GM21825 (cell line): ENCODE measurements at regions not wholly inside any gene's neighbourhood (a gene's known extent, or its start where the extent isn't known, plus 50 kb on each side); places are given as distances from the start of the nearest gene placed in this dataset.
A peak's percentile ranks its signal among the peaks of the same experiment; 100 is the strongest.
"Not testable (repeated sequence)": the region's sequence is repeated elsewhere in the genome, so short reads cannot be mapped to it uniquely, and the experiment has no call there.

Source experiments
- ATAC-seq: cut with Tn5 transposase; IDR thresholded peaks from one replicate; pipeline ENCODE4 v1.9.1; 2021; ENCODE audit warnings: mild to moderate bottlenecking, moderate library complexity; ENCODE audit not compliant: unreplicated experiment

- ATAC-seq, result no peak
Measured at GRCh38 chr5:17398866-17399835, 98.9 kb upstream of the TAF11L2 start.

GRCh38 chr5:17399931-17400330 lies 98.1 kb upstream of the TAF11L2 start:
- no peak for ATAC-seq

- ATAC-seq, result no peak
Measured at GRCh38 chr5:17400724-17401469, 97.1 kb upstream of the TAF11L2 start.

GRCh38 chr5:17401470-17402288 lies 96.4 kb upstream of the TAF11L2 start:
- no peak for ATAC-seq

GRCh38 chr5:17402289-17403121 lies 95.5 kb upstream of the TAF11L2 start:
- no peak for ATAC-seq

GRCh38 chr5:17403695-17404490 lies 94.1 kb upstream of the TAF11L2 start:
- no peak for ATAC-seq

- ATAC-seq, result no peak
Measured at GRCh38 chr5:17405976-17406375, 92.1 kb upstream of the TAF11L2 start.

GRCh38 chr5:17406423-17406838 lies 91.6 kb upstream of the TAF11L2 start:
- no peak for ATAC-seq

GRCh38 chr5:17411436-17412402 lies 86.3 kb upstream of the TAF11L2 start:
- no peak for ATAC-seq

GRCh38 chr5:17412760-17413671 lies 85.0 kb upstream of the TAF11L2 start:
- peak; percentile 65 for ATAC-seq

- ATAC-seq, result no peak
Measured at GRCh38 chr5:17413691-17414090, 84.3 kb upstream of the TAF11L2 start.

GRCh38 chr5:17415321-17415758 lies 82.7 kb upstream of the TAF11L2 start:
- ATAC-seq, result no peak

GRCh38 chr5:17416374-17416773 lies 81.7 kb upstream of the TAF11L2 start:
- not testable (repeated sequence) for ATAC-seq

GRCh38 chr5:17424674-17425073 lies 73.4 kb upstream of the TAF11L2 start:
- ATAC-seq, result no peak

GRCh38 chr5:17425385-17426070 lies 72.5 kb upstream of the TAF11L2 start:
- no peak for ATAC-seq

GRCh38 chr5:17426104-17426749 lies 71.8 kb upstream of the TAF11L2 start:
- ATAC-seq, result peak; percentile 88
